ENCODE measurements at regions not wholly inside any gene's neighbourhood (a gene's known extent, or its start where the extent isn't known, plus 50 kb on each side); places are given as distances from the start of the nearest gene placed in this dataset.

GRCh38 chr12:96140174-96140573, 54.0 kb upstream of the ELK3 start:
- TF ChIP-seq CTCF (IDR thresholded peaks at IDR 0.05; ENCODE audit: control extremely low read depth, extremely low read depth, low read depth, missing control alignments): no peak
- POLR2A ChIA-PET: no interaction called here
- CTCF ChIA-PET: interaction anchor here (1.0 to 1.5 kb wide), 2 partner anchors 11 to 79 kb away, joined by 4 read pairs; no protein-coding TSS in a partner anchor
- DNase-seq (ENCODE audit: extremely low spot score): no peak

- no peak for DNase-seq (ENCODE audit: extremely low spot score)
- TF ChIP-seq CTCF (IDR thresholded peaks at IDR 0.05; ENCODE audit: control extremely low read depth, extremely low read depth, low read depth, missing control alignments): no peak
- CTCF ChIA-PET: interaction anchor here (0.9 to 1.8 kb wide), 5 partner anchors 9 to 80 kb away, joined by 3 to 5 read pairs (median 4); no protein-coding TSS in a partner anchor
- POLR2A ChIA-PET: no interaction called here
Observed at GRCh38 chr12:96141216-96141912, 52.8 kb upstream of the ELK3 start.

- DNase-seq (ENCODE audit: extremely low spot score): no peak
- no peak for TF ChIP-seq CTCF (IDR thresholded peaks at IDR 0.05; ENCODE audit: control extremely low read depth, extremely low read depth, low read depth, missing control alignments)
- ChIA-PET CTCF (no interaction called here), POLR2A (no interaction called here)
Observed at GRCh38 chr12:96143392-96143791, 50.8 kb upstream of the ELK3 start.

GRCh38 chr12:96143827-96144565, 50.2 kb upstream of the ELK3 start:
- POLR2A ChIA-PET: no interaction called here
- CTCF ChIA-PET: no interaction called here
- no peak for DNase-seq (ENCODE audit: extremely low spot score)
- TF ChIP-seq CTCF (IDR thresholded peaks at IDR 0.05; ENCODE audit: control extremely low read depth, extremely low read depth, low read depth, missing control alignments): no peak

Data from GM10248 (cell line).